Caco-2 (cell line): ENCODE measurements at regions not wholly inside any gene's neighbourhood (a gene's known extent, or its start where the extent isn't known, plus 50 kb on each side); places are given as distances from the start of the nearest gene placed in this dataset.

Experiments
- BruUV-seq: library from RNA; stranded (reverse); fragments of 400-500 nt; replicated peaks from 2 replicates; lab custom pipeline; 2021; lab: Mats Ljungman, UMichigan
- CTCF ChIA-PET: fragments of 300-600 bp; sonication (Branson Sonifier 250); formaldehyde crosslinking; loops from one replicate; lab custom pipeline; 2022; ENCODE audit warnings: antibody characterized with exemption; lab: Charles Lee
- POLR2A ChIA-PET: fragments of 300-600 bp; sonication (Branson Sonifier 250); formaldehyde crosslinking; loops from one replicate; lab custom pipeline; 2022; ENCODE audit warnings: antibody characterized with exemption; lab: Charles Lee
- DNase-seq, 2 experiments: peaks; one replicate each; pipeline versions ENCODE4 v3.0.0 to v3.0.0-alpha.2; 2020 to 2022
- H3K27me3 ChIP-seq: replicated peaks from 2 replicates; pipeline ENCODE4 v1.6.0; 2011; ENCODE audit warnings: low read length; ENCODE audit not compliant: control insufficient read depth, insufficient read depth
- H3K36me3 ChIP-seq: 2 replicates; pipeline ENCODE4 v1.5.1; 2011; ENCODE audit warnings: low read length; ENCODE audit not compliant: control insufficient read depth, insufficient read depth
- H3K4me1 ChIP-seq: fragments of 250-450 bp; sonication (Bioruptor Pico); 2 replicates; pipeline ENCODE4 v1.5.1; 2020; ENCODE audit warnings: mild to moderate bottlenecking
- H3K4me3 ChIP-seq: 2 replicates; pipeline ENCODE4 v1.5.1; 2011; ENCODE audit warnings: low read depth, mild to moderate bottlenecking, control low read depth, low read length
- H3K9me3 ChIP-seq: fragments of 250-450 bp; sonication (Bioruptor Pico); 2 replicates; pipeline ENCODE4 v1.5.1; 2020; ENCODE audit warnings: mild to moderate bottlenecking, moderate library complexity
- H3K27ac Mint-ChIP-seq: one replicate; pipeline ENCODE4 v1.8.0; 2022; ENCODE audit warnings: mixed read lengths; ENCODE audit not compliant: unreplicated experiment
- H3K27me3 Mint-ChIP-seq: one replicate; pipeline ENCODE4 v1.8.0; 2022; ENCODE audit warnings: mixed read lengths; ENCODE audit not compliant: insufficient read depth, unreplicated experiment
- H3K36me3 Mint-ChIP-seq: one replicate; pipeline ENCODE4 v1.8.0; 2022; ENCODE audit warnings: mild to moderate bottlenecking, mixed read lengths; ENCODE audit not compliant: insufficient read depth, unreplicated experiment
- H3K4me1 Mint-ChIP-seq: one replicate; pipeline ENCODE4 v1.8.0; 2022; ENCODE audit warnings: low read depth, mixed read lengths; ENCODE audit not compliant: unreplicated experiment
- H3K4me3 Mint-ChIP-seq: one replicate; pipeline ENCODE4 v1.8.0; 2022; ENCODE audit warnings: mild to moderate bottlenecking, moderate library complexity, mixed read lengths; ENCODE audit not compliant: unreplicated experiment
- H3K9me3 Mint-ChIP-seq: one replicate; pipeline ENCODE4 v1.8.0; 2022; ENCODE audit warnings: mixed read lengths; ENCODE audit not compliant: unreplicated experiment
- intact Hi-C: fragments of 100-400 bp; cut with micrococcal nuclease; formaldehyde crosslinking; loops from one replicate; pipeline ENCODE4 v1.10.0; 2022; ENCODE audit not compliant: unreplicated experiment
- TF ChIP-seq, protein P1 (sequence below), 2 experiments: fragments of 200-600 bp in 1 of 2; IDR thresholded peaks; 1 replicate in 1 of 2; 2 replicates in 1 of 2; pipeline versions ENCODE4 v1.5.1 to v1.8.0; 2011 to 2022; ENCODE audit warnings: antibody characterized with exemption in 1 of 2, control low read depth in 1 of 2, inconsistent platforms in 1 of 2, low read depth in 1 of 2, low read length in 1 of 2, mild to moderate bottlenecking in 1 of 2, moderate library complexity in 1 of 2; ENCODE audit not compliant: insufficient read depth in 1 of 2, severe bottlenecking in 1 of 2, unreplicated experiment in 1 of 2

DNA sequence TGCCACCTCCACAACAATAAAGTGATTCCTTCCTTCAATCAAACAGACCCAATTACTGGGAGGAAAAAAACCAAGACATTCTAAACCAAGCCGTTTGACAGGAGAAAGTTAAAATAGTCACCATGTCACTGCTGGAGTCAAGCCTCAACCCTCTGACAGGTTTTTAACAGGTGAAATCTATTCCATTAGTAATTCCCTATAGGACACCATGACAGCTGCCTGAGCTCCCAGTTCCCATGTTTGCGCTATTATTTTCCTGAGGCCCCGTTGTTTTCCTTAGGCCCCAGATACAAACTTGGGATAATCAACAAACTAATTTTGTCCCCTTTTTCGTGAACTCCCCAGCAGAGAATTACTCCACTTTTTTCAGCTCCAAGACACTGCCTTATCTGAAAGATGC, 113.9 kb downstream of the ARL5B start:
- Mint-ChIP-seq H3K9me3 (peaks cover 9% of the 10 kb centered on the region), H3K4me1 (no peaks in the 10 kb centered on the region), H3K36me3 (no peaks in the 10 kb centered on the region), H3K27me3 (peaks cover 2% of the 10 kb centered on the region), H3K4me3 (no peak overlapping the region), H3K27ac (no peak overlapping the region)
- Histone ChIP-seq H3K36me3 (no peaks in the 10 kb centered on the region), H3K27me3 (no peaks in the 10 kb centered on the region), H3K4me1 (no peaks in the 10 kb centered on the region), H3K9me3 (no peaks in the 10 kb centered on the region), H3K4me3 (no peak overlapping the region)
- intact Hi-C loops = no loop called here
- ChIA-PET POLR2A (no interaction called here), CTCF (interaction anchor here (0.6 kb wide), 1 partner anchor 1165 kb away, joined by 7 read pairs; no protein-coding TSS in a partner anchor)
- TF ChIP-seq, protein P1, sequence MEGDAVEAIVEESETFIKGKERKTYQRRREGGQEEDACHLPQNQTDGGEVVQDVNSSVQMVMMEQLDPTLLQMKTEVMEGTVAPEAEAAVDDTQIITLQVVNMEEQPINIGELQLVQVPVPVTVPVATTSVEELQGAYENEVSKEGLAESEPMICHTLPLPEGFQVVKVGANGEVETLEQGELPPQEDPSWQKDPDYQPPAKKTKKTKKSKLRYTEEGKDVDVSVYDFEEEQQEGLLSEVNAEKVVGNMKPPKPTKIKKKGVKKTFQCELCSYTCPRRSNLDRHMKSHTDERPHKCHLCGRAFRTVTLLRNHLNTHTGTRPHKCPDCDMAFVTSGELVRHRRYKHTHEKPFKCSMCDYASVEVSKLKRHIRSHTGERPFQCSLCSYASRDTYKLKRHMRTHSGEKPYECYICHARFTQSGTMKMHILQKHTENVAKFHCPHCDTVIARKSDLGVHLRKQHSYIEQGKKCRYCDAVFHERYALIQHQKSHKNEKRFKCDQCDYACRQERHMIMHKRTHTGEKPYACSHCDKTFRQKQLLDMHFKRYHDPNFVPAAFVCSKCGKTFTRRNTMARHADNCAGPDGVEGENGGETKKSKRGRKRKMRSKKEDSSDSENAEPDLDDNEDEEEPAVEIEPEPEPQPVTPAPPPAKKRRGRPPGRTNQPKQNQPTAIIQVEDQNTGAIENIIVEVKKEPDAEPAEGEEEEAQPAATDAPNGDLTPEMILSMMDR (IDR thresholded peaks at IDR 0.05; ENCODE audit: insufficient read depth in 1 of 2, low read depth in 1 of 2, low read length in 1 of 2, severe bottlenecking in 1 of 2, unreplicated experiment in 1 of 2) = no peak
- no peak for DNase-seq
- BruUV-seq = no TSS peak

DNA sequence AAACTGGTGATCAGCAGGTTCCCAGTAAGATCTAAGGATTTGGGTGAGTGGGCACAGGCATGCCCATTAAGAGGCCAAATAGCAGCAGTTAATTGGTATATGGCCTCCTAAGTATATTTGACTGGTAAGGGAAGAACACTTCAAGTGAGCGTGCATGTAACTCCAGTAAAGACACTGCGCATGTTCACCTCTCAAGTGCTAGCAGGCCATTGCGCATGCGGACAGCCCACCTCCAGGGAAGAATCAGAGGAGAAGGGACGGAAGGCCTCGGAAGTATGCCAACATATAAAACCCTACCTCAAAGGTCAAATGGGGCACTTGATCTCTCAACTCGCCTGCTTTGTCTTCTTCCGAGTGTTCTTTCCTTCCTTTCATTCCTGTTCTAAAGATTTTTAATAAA, 118.0 kb downstream of the ARL5B start:
- Mint-ChIP-seq H3K9me3 (no peaks in the 10 kb centered on the region), H3K27me3 (peaks cover 2% of the 10 kb centered on the region), H3K4me1 (no peaks in the 10 kb centered on the region), H3K36me3 (no peaks in the 10 kb centered on the region), H3K4me3 (no peak overlapping the region), H3K27ac (no peak overlapping the region)
- ChIA-PET POLR2A (no interaction called here), CTCF (no interaction called here)
- DNase-seq = no peak
- Histone ChIP-seq H3K4me3 (no peak overlapping the region), H3K36me3 (no peaks in the 10 kb centered on the region), H3K4me1 (no peaks in the 10 kb centered on the region), H3K9me3 (no peaks in the 10 kb centered on the region), H3K27me3 (no peaks in the 10 kb centered on the region)
- intact Hi-C loops = no loop called here
- no TSS peak for BruUV-seq
- TF ChIP-seq, protein P1 (IDR thresholded peaks at IDR 0.05; ENCODE audit: insufficient read depth in 1 of 2, low read depth in 1 of 2, low read length in 1 of 2, severe bottlenecking in 1 of 2, unreplicated experiment in 1 of 2) = no peak

DNA sequence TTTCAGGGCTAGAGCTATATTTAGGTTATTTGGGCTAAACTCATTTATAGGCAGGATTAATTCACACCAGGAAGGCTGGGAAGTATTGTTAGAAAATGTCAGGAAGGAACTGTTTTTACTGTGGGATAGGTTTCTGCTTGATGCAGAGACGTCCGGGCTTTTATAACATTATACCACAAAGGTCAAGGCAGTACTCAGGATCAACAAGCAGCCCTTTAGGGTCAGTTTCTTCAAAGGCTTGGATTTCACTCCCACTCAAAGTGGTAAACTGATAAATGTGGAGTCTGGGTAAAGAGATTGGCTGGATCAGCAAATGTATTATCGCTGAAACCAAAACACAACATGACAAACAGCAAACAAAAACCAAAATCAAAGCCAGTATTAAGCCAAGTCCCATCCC, 127.2 kb downstream of the ARL5B start:
- Mint-ChIP-seq H3K9me3 (peaks cover 30% of the 10 kb centered on the region), H3K27me3 (peaks cover 2% of the 10 kb centered on the region), H3K36me3 (no peaks in the 10 kb centered on the region), H3K4me3 (no peak overlapping the region), H3K27ac (no peak overlapping the region), H3K4me1 (no peaks in the 10 kb centered on the region)
- H3K4me1 ChIP-seq = no peaks in the 10 kb centered on the region
- no peak for DNase-seq
- no peaks in the 10 kb centered on the region for H3K36me3 ChIP-seq
- no peaks in the 10 kb centered on the region for H3K27me3 ChIP-seq
- ChIA-PET CTCF (no interaction called here), POLR2A (no interaction called here)
- H3K4me3 ChIP-seq = no peak overlapping the region
- BruUV-seq = no TSS peak
- H3K9me3 ChIP-seq = peaks cover 3% of the 10 kb centered on the region; the same call in 1 of the 2 replicates
- TF ChIP-seq, protein P1 (IDR thresholded peaks at IDR 0.05; ENCODE audit: insufficient read depth in 1 of 2, low read depth in 1 of 2, low read length in 1 of 2, severe bottlenecking in 1 of 2, unreplicated experiment in 1 of 2) = no peak
- intact Hi-C loops = no loop called here
